RCC 7860 (cell line): ENCODE measurements at regions not wholly inside any gene's neighbourhood (a gene's known extent, or its start where the extent isn't known, plus 50 kb on each side); places are given as distances from the start of the nearest gene placed in this dataset.
"Not testable (repeated sequence)": the region's sequence is repeated elsewhere in the genome, so short reads cannot be mapped to it uniquely, and the experiment has no call there.

Experiments
- DNase-seq: peaks from one replicate; pipeline ENCODE4 v3.0.0-alpha.2; 2015; ENCODE audit warnings: low spot score
- FAIRE-seq: peaks from 2 replicates; lab custom pipeline; 2012; peaks lifted over from hg19 to GRCh38; lab: Jason Lieb, UNC

GRCh38 chr3:81198216-81198615 is 563.2 kb downstream of the GBE1 start:
- FAIRE-seq: no peak

GRCh38 chr3:81197386-81197785 is 564.1 kb downstream of the GBE1 start:
- no peak for DNase-seq
- no peak for FAIRE-seq

More at GRCh38 chr3:81198216-81198615, 563.2 kb downstream of the GBE1 start:
- DNase-seq: no peak

GRCh38 chr3:81195478-81195877 is 566.0 kb downstream of the GBE1 start:
- no peak for FAIRE-seq
- DNase-seq: no peak

GRCh38 chr3:81186412-81186811 is 575.0 kb downstream of the GBE1 start:
- no peak for FAIRE-seq
- no peak for DNase-seq

- not testable (repeated sequence) for DNase-seq, FAIRE-seq
These were observed 579.2 kb downstream of the GBE1 start for GRCh38 chr3:81182086-81182875.

GRCh38 chr3:81173514-81173913 is 587.9 kb downstream of the GBE1 start:
- no peak for DNase-seq
- FAIRE-seq: no peak

- DNase-seq (no peak), FAIRE-seq (no peak)
These were observed 591.1 kb downstream of the GBE1 start for GRCh38 chr3:81170298-81170697.

GRCh38 chr3:81164806-81165205 is 596.6 kb downstream of the GBE1 start:
- FAIRE-seq (no peak), DNase-seq (no peak)

- FAIRE-seq (no peak), DNase-seq (no peak)
These were observed 599.6 kb downstream of the GBE1 start for GRCh38 chr3:81161851-81162250.

GRCh38 chr3:81161100-81161499 is 600.3 kb downstream of the GBE1 start:
- DNase-seq: no peak
- FAIRE-seq: no peak

GRCh38 chr3:81154611-81155143 is 606.8 kb downstream of the GBE1 start:
- no peak for DNase-seq
- FAIRE-seq: no peak

GRCh38 chr3:81152156-81152555 is 609.3 kb downstream of the GBE1 start:
- FAIRE-seq: no peak

GRCh38 chr3:81132995-81133394 is 628.5 kb downstream of the GBE1 start:
- FAIRE-seq (no peak), DNase-seq (no peak)

More at GRCh38 chr3:81152156-81152555, 609.3 kb downstream of the GBE1 start:
- no peak for DNase-seq

- no peak for DNase-seq
- FAIRE-seq: no peak
These were observed 655.5 kb downstream of the GBE1 start for GRCh38 chr3:81105789-81106488.

GRCh38 chr3:81105206-81105605 is 656.2 kb downstream of the GBE1 start:
- no peak for DNase-seq
- no peak for FAIRE-seq

- FAIRE-seq: no peak
These were observed 663.6 kb downstream of the GBE1 start for GRCh38 chr3:81097889-81098288.

GRCh38 chr3:81095956-81096355 is 665.5 kb downstream of the GBE1 start:
- FAIRE-seq (no peak), DNase-seq (no peak)

More at GRCh38 chr3:81097889-81098288, 663.6 kb downstream of the GBE1 start:
- no peak for DNase-seq

GRCh38 chr3:81094986-81095385 is 666.5 kb downstream of the GBE1 start:
- DNase-seq (no peak), FAIRE-seq (no peak)

GRCh38 chr3:81087607-81088006 is 673.8 kb downstream of the GBE1 start:
- no peak for FAIRE-seq
- DNase-seq: no peak

- FAIRE-seq (no peak), DNase-seq (no peak)
These were observed 675.1 kb downstream of the GBE1 start for GRCh38 chr3:81086348-81086747.

- FAIRE-seq (no peak), DNase-seq (no peak)
These were observed 680.8 kb downstream of the GBE1 start for GRCh38 chr3:81080608-81081007.

- DNase-seq (no peak), FAIRE-seq (no peak)
These were observed 688.9 kb downstream of the GBE1 start for GRCh38 chr3:81072591-81072990.
